ENCODE measurements at regions not wholly inside any gene's neighbourhood (a gene's known extent, or its start where the extent isn't known, plus 50 kb on each side); places are given as distances from the start of the nearest gene placed in this dataset.

GRCh38 chr6:167588920-167589614, 237.6 kb upstream of the AFDN start:
- TF ChIP-seq CTCF (IDR thresholded peaks at IDR 0.05; ENCODE audit: low read depth, low read length, missing control alignments) = no peak
- H3K27ac ChIP-seq = no peak overlapping the region

GRCh38 chr6:167589615-167589940, 237.1 kb upstream of the AFDN start:
- TF ChIP-seq CTCF (IDR thresholded peaks at IDR 0.05; ENCODE audit: low read depth, low read length, missing control alignments) = no peak
- Histone ChIP-seq H3K27ac (no peak overlapping the region), H3K4me3 (ENCODE audit: low read depth, low read length) (no peak overlapping the region), H3K27me3 (replicated peaks) (no peaks in the 10 kb centered on the region), H3K36me3 (replicated peaks) (no peaks in the 10 kb centered on the region)
- DNase-seq = no peak
- in situ Hi-C loops (cut with HindIII; ENCODE audit: low pct_ligation_motif_present, low sequenced_read_pairs) = no loop called here

More at GRCh38 chr6:167588920-167589614, 237.6 kb upstream of the AFDN start:
- no peak overlapping the region for H3K4me3 ChIP-seq (ENCODE audit: low read depth, low read length)
- DNase-seq = no peak
- H3K27me3 ChIP-seq (replicated peaks) = no peaks in the 10 kb centered on the region
- H3K36me3 ChIP-seq (replicated peaks) = no peaks in the 10 kb centered on the region
- in situ Hi-C loops (cut with HindIII; ENCODE audit: low pct_ligation_motif_present, low sequenced_read_pairs) = no loop called here

- Histone ChIP-seq H3K27ac (no peak overlapping the region), H3K36me3 (replicated peaks) (no peaks in the 10 kb centered on the region), H3K4me3 (ENCODE audit: low read depth, low read length) (no peak overlapping the region), H3K27me3 (replicated peaks) (no peaks in the 10 kb centered on the region)
- TF ChIP-seq CTCF (IDR thresholded peaks at IDR 0.05; ENCODE audit: low read depth, low read length, missing control alignments) = no peak
- in situ Hi-C loops (cut with HindIII; ENCODE audit: low pct_ligation_motif_present, low sequenced_read_pairs) = no loop called here
- no peak for DNase-seq
Observed at GRCh38 chr6:167590193-167590592, 236.5 kb upstream of the AFDN start.

Data from brain microvascular endothelial cell (primary cell).